KMS-11 (cell line): ENCODE measurements at regions not wholly inside any gene's neighbourhood (a gene's known extent, or its start where the extent isn't known, plus 50 kb on each side); places are given as distances from the start of the nearest gene placed in this dataset.

Source experiments
- H2AFZ ChIP-seq: fragments of 200-600 bp; sonication (generic); 2 replicates; pipeline ENCODE4 v1.6.1; 2016; ENCODE audit warnings: antibody characterized with exemption, mixed run types, low read depth
- H3K27ac ChIP-seq: fragments of 200-600 bp; sonication (generic); 2 replicates; pipeline ENCODE4 v1.6.1; 2016; ENCODE audit warnings: mild to moderate bottlenecking, mixed run types
- H3K27me3 ChIP-seq: fragments of 200-600 bp; sonication (generic); 2 replicates; pipeline ENCODE4 v1.6.1; 2017; ENCODE audit warnings: mild to moderate bottlenecking, low read depth, mixed run types, moderate library complexity; ENCODE audit not compliant: insufficient read depth
- H3K36me3 ChIP-seq: fragments of 200-600 bp; sonication (generic); 2 replicates; pipeline ENCODE4 v1.6.1; 2017; ENCODE audit warnings: mild to moderate bottlenecking, mixed run types; ENCODE audit not compliant: insufficient read depth
- H3K4me1 ChIP-seq: fragments of 200-600 bp; sonication (generic); 2 replicates; pipeline ENCODE4 v1.6.1; 2016; ENCODE audit warnings: mild to moderate bottlenecking, low read depth, mixed run types; ENCODE audit not compliant: poor library complexity, severe bottlenecking
- H3K4me2 ChIP-seq: fragments of 200-600 bp; sonication (generic); 2 replicates; pipeline ENCODE4 v1.7.0; 2016; ENCODE audit warnings: mild to moderate bottlenecking, mixed run types
- H3K4me3 ChIP-seq: fragments of 200-600 bp; sonication (generic); IDR thresholded peaks from 2 replicates; pipeline ENCODE4 v1.6.1; 2017; ENCODE audit warnings: low read depth, low read length, mixed read lengths; ENCODE audit not compliant: insufficient read depth
- H3K79me2 ChIP-seq: fragments of 200-600 bp; sonication (generic); 2 replicates; pipeline ENCODE4 v1.6.1; 2016; ENCODE audit warnings: low read depth, mixed run types; ENCODE audit not compliant: insufficient read depth
- H3K9ac ChIP-seq: fragments of 200-600 bp; sonication (generic); 2 replicates; pipeline ENCODE4 v1.6.1; 2016; ENCODE audit warnings: mild to moderate bottlenecking, mixed run types
- H4K20me1 ChIP-seq: fragments of 200-600 bp; sonication (generic); 2 replicates; pipeline ENCODE4 v1.6.1; 2016; ENCODE audit warnings: mild to moderate bottlenecking, mixed run types; ENCODE audit not compliant: insufficient read depth
- TF ChIP-seq, protein P1 (sequence below): fragments of 200-600 bp; sonication (generic); conservative IDR thresholded peaks from 2 replicates; pipeline ENCODE4 v1.6.1; 2017; ENCODE audit warnings: low read depth, mild to moderate bottlenecking, antibody characterized with exemption, low read length, moderate library complexity, mixed read lengths

DNA sequence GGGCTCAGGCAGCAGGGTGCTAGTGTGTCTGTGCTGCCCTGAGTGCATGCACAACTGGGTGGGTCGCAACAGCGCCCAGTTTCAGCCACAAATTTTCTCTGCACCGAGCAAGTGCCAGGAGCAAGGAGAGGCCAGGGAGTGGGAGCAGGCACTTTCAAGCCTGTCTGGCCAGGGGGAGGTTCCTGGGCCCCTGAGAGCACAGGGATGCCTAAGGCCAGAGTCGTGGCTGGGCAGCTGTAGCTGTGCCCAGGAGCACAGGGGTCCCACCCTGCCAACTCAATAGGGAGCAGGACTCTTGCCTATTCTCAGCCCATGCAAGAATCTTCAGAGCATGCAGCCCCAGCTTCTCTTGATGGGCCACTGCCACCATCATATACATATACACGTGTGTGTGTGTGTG lies 1577.4 kb downstream of the KCNT2 start:
- H3K4me2 ChIP-seq, result no peak overlapping the region
- no peak overlapping the region for H3K9ac ChIP-seq
- H3K4me1 ChIP-seq, result no peaks in the 10 kb centered on the region
- no peaks in the 10 kb centered on the region for H3K27me3 ChIP-seq
- no peaks in the 10 kb centered on the region for H4K20me1 ChIP-seq
- H3K27ac ChIP-seq, result no peak overlapping the region
- no peak overlapping the region for H3K4me3 ChIP-seq
- H3K36me3 ChIP-seq, result no peaks in the 10 kb centered on the region
- TF ChIP-seq, protein P1, sequence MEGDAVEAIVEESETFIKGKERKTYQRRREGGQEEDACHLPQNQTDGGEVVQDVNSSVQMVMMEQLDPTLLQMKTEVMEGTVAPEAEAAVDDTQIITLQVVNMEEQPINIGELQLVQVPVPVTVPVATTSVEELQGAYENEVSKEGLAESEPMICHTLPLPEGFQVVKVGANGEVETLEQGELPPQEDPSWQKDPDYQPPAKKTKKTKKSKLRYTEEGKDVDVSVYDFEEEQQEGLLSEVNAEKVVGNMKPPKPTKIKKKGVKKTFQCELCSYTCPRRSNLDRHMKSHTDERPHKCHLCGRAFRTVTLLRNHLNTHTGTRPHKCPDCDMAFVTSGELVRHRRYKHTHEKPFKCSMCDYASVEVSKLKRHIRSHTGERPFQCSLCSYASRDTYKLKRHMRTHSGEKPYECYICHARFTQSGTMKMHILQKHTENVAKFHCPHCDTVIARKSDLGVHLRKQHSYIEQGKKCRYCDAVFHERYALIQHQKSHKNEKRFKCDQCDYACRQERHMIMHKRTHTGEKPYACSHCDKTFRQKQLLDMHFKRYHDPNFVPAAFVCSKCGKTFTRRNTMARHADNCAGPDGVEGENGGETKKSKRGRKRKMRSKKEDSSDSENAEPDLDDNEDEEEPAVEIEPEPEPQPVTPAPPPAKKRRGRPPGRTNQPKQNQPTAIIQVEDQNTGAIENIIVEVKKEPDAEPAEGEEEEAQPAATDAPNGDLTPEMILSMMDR, result no peak
- no peak overlapping the region for H2AFZ ChIP-seq
- H3K79me2 ChIP-seq, result no peaks in the 10 kb centered on the region

DNA sequence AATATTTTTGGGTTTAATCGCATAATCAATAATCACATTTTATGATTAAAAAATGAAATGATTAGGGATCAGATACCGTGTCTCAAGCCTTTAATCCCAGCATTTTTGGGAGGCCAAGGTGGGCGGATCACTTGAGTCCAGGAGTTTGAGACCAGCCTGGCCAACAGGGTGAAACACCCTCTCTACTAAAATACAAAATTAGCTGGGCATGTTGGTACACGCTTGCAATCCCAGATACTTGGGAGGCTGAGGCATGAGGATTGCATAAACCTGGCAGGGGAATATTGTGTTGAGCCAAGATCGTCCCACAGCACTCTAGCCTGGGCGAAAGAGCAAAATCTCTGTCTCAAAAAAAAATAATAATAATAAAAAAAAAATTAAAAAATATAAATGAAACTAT lies 1581.4 kb downstream of the KCNT2 start:
- Histone ChIP-seq H3K36me3 (no peaks in the 10 kb centered on the region), H3K27me3 (no peaks in the 10 kb centered on the region)

DNA sequence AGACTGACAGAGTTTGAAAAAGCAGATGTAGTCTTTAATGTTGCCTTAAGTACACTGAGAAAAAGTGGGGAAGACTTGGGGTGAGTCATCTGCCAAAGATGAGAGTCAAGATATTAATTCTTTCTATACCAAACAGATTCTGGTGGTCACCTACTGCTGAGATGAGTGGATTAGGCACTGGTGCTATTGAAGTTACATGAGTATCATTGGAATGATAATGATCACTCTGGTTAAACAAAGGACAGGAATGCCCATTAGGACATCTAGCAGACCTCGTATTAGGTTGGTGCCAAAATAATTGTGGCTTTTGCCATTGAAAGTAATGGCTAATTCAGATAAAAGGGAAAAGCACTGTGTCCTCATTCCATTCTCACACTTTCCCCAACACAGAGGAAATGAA lies 1588.9 kb downstream of the KCNT2 start:
- Histone ChIP-seq H3K4me2 (no peak overlapping the region), H3K36me3 (no peaks in the 10 kb centered on the region), H3K27ac (no peak overlapping the region), H3K4me3 (no peak overlapping the region), H3K4me1 (no peaks in the 10 kb centered on the region), H3K79me2 (no peaks in the 10 kb centered on the region), H3K9ac (no peak overlapping the region), H2AFZ (no peak overlapping the region), H4K20me1 (no peaks in the 10 kb centered on the region), H3K27me3 (no peaks in the 10 kb centered on the region)
- TF ChIP-seq, protein P1, result no peak

More for the DNA sequence above, 1581.4 kb downstream of the KCNT2 start:
- TF ChIP-seq, protein P1, result no peak
- H4K20me1 ChIP-seq, result no peaks in the 10 kb centered on the region
- H3K9ac ChIP-seq, result no peak overlapping the region
- no peaks in the 10 kb centered on the region for H3K79me2 ChIP-seq
- no peak overlapping the region for H3K4me3 ChIP-seq
- no peaks in the 10 kb centered on the region for H3K4me1 ChIP-seq
- H2AFZ ChIP-seq, result no peak overlapping the region
- H3K4me2 ChIP-seq, result no peak overlapping the region
- no peak overlapping the region for H3K27ac ChIP-seq

DNA sequence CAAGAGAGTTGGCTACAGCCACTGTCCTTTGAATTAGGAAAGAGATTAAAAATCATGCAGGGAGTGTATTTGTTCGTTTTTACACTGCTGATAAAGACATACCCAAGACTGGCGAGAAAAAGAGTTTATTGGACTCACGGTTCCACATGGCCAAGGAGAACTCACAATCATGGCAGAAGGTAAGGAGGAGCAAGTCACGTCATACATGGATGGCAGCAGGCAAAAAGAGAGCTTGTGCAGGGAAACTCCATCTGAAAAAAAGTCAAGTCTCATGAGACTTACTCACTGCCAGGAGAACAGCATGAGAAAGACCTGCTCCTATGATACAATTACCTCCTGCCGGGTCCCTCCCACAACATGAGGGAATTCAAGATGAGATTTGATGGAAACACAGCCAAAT lies 1595.2 kb downstream of the KCNT2 start:
- Histone ChIP-seq H3K4me1 (no peaks in the 10 kb centered on the region), H2AFZ (no peak overlapping the region), H4K20me1 (no peaks in the 10 kb centered on the region), H3K27ac (no peak overlapping the region), H3K79me2 (no peaks in the 10 kb centered on the region), H3K9ac (no peak overlapping the region), H3K4me3 (no peak overlapping the region), H3K36me3 (no peaks in the 10 kb centered on the region), H3K4me2 (no peak overlapping the region), H3K27me3 (no peaks in the 10 kb centered on the region)
- TF ChIP-seq, protein P1, result no peak
